Activated CD8-positive, alpha-beta memory T cell treated with anti-CD3 and anti-CD28 coated beads, Interleukin-2, amount 50 U/mL, for 24 hours (primary cell): ENCODE measurements at regions not wholly inside any gene's neighbourhood (a gene's known extent, or its start where the extent isn't known, plus 50 kb on each side); places are given as distances from the start of the nearest gene placed in this dataset.
A peak's percentile ranks its signal among the peaks of the same experiment; 100 is the strongest.
"Not testable (repeated sequence)": the region's sequence is repeated elsewhere in the genome, so short reads cannot be mapped to it uniquely, and the experiment has no call there.

ENCODE experiments used
- DNase-seq: peaks from one replicate; pipeline ENCODE4 v3.0.0-alpha.2; 2020; ENCODE audit errors: extremely low read depth

DNA sequence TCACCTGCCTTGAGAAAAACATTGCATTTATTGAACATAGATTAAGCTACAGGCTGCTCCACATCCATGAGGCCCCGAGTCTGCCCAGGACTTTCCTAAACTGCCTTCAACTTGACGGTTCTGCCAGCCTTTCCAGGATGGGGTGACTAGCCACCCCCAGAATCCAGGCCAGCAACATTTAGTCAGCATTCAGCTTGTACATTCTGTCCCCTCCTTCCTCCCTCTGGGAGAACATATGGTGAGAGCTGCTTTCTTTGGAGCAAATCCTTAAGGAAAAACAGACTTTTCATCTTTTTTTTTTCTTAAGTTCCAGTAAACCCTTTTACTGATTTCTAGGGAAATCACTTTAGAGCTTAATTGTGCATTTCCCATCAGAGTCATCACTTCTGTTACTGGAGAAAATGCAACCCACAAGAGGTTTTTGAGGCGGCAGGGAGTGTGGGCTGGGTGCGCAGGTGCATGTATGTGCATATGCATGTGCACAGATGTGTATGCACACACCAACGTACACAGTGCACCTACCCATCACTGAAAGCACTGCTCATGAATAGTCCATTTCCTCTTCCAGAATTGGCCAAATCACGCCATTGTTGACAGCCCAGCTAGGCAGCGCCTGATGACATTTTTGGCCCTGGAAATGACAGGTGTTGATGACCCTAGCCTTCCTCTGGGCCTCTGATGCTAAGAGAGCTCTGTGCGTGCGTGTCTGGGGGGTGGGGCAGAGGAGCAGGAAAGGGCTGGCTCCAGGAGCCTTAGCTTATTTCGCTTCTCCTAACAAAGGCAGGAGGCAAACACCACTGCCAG lies 145.6 kb downstream of the HSD17B3 start:
- no peak for DNase-seq

DNA sequence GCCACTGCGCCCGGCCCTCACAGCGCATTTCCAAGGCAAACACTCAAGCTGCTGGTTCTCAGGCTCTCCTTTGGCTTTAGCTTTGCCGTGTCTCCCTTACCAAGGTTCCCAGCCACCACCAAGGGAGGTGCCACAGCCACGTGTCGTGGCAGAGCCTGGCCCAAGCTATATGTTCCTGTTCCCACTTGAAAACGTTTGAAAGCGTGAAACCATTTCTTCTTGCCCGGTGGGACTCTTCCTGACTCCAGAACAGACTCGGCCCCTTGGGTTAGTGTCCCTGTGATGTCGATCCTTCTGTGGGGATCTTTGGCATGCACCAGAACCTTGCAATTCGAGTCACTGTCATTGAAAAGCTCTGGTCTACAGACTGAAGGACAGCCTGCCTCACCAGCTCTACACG lies 147.9 kb downstream of the HSD17B3 start:
- DNase-seq, result no peak

DNA sequence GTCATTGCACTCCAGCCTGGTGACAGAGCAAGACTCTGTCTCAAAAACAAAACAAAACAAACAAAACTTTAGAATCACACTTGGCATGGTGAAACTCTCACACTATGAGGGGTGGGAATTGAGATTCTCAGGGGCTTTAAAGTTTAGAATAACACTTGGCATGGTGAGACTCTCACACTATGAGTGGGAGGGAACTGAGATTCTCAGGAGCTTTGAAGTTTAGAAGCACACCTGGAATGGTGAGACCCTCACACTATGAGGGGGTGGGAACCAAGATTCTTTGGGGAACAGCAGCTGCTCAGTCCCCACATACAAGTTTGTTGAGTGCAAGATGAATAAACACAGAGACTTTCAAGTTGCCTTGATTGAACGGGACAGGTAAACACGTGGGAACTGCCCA lies 149.4 kb downstream of the HSD17B3 start:
- DNase-seq, result no peak

DNA sequence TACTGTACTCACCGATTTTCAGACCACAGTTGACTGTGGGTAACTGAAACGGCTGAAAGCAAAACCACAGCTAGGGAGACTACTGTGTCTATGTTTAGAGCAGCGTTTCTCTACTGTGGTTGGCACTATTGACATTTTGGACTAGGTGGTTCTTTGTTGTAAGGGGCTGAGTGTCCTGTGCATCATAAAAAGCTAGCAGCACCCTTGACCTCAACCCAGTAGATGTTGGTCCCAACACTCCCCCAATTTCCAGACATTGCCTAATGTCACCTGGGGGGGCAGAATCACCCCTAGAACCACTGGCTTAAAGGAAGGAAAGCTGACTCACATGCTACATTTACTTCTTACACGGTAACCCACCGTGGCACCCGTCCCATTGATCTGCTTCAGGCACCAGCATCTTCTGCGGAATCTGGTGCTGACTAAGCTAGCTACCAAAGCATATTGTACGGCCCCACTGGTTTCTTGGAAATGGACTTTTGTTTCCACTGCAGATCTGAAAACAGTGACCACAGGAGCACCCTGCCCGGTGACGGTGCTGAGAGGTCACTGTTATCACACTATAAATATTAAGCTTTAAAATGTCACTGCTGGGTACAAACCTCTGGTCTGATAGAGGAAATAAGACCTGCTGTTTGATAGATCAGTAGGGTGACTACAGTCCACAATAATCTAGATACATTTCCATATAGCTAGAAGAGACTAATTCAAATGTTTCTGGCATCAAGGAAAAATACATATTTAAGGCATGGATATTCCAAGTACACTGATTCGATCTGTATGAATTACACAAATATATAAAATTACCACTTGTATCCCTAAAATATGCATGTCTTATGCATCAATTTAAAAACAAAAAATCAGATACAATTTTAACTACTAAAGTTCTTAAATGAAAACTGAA lies 151.4 kb downstream of the HSD17B3 start:
- DNase-seq, result peak; percentile 35

DNA sequence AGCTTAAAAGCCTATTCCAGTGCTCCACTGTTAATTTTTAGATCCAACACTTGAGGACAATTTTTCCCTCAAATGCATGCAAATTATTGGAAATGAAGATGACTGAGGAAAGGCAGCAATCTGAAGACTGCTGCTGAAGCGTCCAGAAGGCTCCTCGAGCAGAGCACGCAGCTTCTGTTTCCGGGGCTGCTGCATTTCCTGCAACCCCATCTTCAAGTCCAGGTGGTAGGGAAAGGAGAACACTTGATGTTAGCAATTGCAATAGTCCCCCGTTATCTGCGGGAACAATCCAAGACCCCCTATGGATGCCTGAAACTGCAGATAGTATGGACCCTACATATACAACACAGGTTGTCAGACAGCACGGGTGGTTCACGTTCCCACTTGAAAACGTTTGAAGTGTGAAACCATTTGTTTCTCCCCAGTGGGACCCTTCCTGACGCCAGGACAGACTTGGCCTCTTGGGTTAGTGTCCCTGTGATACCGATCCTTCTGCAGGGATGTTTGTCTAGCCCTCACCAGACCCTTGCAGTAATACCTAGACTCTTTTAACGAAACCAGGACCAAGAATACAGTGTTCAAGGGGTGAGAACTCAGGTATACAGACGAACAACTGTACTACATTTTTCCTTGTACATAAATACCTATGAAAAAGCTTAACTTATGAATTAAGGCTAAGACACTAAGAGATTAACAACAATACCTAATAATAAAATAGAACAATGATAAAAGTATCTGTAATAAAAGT lies 152.3 kb downstream of the HSD17B3 start:
- DNase-seq, result no peak

DNA sequence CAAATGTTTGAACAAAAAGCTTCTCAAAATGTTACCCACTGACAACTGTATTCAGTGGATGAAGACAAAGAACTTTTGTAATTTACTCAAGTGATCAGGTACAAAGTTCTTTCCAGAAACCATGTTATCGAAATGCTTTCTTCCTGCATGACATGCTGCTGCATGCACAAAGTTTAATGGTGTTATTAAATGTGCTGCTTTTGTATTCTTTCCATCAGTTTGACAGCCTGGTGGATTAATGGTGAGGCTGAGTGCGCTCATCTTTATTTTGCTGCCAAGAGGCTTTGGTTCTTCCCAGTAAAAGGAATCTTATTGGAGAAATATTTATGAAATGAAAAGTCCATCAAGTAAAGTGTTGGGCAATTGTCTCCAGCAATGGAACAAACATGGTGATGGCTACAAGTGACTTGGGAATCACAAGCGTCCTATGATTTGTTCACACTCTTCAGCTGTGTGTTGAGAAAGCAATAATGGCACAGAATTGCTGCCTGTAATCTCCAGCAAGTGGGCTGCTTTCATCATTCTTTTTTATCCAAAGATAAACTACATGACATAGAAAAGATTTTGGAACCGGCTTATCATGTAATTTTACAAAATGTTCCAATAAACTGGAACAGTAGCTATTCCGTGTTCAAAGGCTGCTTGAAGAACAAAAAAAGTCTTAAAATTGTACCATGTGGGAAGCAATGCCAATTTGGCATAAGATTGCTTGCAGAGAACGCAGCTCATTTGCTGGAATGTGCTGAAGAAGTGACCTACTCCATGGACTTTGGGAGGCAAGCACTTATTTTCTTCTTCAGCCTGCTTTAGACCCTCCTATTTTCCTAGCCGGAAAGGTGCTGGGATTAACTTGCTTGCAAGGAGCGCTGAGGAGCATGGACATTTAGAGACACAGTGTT lies 153.1 kb downstream of the HSD17B3 start:
- no peak for DNase-seq

DNA sequence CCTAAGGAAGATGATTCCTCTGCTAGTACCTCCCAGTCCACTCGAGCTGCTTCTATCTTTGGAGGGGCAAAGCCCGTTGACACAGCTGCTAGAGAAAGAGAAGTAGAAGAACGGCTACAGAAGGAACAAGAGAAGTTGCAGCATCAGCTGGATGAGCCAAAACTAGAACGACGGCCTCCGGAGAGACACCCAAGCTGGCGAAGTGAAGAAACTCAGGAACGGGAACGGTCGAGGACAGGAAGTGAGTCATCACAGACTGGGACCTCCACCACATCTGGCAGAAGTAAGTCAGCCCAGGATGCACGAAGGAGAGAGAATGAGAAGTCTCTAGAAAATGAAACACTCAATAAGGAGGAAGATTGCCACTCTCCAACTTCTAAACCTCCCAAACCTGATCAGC lies 154.9 kb downstream of the HSD17B3 start:
- not testable (repeated sequence) for DNase-seq

DNA sequence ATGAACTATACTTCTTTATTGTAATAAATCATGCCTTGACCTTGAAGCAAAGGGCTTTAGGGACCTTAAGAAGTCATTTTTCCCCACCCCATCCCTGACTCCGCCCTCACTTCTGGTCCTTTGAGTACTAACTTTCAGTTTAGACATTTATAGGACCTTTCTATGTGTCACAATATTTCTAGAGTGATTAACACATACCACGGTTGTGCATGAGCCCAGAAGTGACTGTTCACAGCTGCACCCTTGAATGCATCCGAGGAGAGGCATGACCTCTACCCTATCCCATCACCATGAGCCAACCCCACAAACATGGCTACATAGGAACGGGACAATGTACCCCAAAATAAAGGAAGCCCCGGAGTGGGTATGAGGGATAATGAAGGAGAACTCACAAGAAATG lies 160.3 kb downstream of the HSD17B3 start:
- DNase-seq, result no peak

DNA sequence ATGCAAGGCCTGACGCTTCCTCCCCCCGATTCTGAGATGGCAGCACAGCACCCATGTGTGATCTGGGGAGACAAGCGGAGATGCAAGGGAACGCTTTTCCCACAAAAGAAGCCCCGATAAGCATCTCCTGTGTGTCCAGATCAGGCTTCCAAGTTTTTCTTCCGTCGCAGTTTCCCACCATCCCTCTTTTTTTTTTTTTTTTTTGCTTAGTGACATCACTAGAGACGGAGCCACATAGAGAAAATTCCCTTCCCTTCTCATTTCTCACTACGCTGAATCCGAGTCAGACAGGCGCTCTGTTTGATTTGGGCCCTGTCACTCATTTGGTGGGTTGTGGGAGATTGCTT lies 160.9 kb downstream of the HSD17B3 start:
- no peak for DNase-seq

DNA sequence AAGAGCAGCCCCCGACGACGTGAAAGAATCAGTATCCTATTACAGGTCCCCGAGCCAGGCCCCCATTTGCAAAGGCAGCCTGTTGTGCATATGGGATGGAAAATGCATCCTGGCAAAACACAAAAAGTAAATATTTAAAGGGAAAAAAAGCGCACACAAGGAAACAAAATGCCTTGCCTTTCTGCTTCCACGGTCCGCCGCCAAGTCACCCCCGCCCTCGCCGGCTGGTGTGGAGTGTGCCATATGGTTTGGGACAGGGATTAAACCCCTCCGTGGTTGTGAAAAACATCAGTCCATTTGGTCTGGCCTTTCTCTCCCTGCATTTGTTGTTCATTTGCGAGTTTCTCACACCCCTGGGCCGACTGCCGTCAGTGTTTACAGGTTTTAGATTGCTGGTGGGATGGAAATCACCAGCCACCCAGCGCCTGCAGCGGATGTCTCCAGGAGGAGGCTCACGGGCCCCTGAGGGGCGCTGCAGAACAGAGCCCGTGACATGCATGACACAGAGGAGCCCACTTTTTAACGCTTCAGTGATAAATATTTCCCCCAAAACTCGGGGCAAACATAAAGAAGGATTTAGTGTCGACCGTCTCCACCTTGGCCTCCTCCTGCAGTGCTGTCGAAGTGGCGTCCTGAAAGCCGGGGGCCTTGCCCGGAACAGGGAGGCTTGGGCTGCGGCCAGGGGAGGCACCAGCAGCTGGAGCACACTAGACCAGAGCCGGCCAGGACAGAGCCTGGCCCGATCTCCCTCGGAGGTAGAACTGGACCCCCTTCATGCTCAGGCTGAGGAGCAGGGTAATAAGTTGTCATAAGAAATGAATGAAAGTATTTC lies 161.5 kb downstream of the HSD17B3 start:
- DNase-seq, result no peak

DNA sequence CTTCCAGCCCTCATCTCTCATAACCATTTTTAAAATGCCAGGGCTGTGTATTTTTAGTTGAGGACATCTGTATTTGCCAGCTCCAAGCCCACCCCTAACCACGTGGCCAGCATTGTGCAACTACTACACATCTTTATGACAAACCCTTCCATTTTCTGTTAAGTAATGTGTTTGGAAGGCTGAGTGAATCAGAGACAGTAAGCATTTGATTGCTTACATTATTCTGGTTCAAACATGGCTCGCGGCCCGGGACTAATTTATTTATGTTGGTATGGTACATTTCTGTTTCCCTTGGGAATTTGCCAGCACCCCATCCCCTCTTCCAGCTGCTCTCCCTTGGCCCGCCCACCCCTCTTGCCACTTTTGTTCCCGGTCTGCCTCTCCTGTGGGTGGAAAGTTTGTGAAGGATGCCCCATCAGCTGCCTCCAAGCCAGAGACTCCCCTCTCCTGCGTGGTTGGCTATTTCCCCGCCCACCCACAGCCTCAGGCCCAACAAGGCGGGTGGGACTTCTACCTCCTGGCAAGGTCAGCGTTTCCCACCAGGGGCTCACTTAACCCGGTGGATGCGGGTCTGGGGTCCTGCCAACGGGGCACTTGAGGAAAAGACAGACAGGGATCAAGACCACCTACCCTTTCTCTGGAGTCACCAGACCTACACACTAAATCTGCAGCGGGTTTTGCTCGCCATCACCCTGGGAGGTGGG lies 162.2 kb downstream of the HSD17B3 start:
- no peak for DNase-seq

DNA sequence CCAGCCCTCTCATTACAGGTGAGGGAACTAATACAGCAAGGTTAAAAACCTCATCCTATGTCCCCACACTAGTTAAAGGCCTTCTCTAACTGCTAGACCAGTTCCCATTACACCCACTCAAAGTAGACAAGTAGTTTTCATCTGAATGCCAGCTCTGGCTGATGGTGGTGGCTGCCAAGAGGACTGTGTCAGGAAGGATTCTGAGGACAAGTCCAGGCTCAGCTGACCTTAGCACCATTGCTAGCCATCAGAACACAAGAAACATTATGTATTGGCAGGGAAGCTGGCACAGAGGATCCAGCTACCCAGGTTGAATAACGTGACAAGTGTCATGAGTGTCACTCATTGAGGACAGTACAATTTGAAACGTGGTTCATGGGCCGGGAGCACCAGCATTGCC lies 163.4 kb downstream of the HSD17B3 start:
- DNase-seq, result no peak

DNA sequence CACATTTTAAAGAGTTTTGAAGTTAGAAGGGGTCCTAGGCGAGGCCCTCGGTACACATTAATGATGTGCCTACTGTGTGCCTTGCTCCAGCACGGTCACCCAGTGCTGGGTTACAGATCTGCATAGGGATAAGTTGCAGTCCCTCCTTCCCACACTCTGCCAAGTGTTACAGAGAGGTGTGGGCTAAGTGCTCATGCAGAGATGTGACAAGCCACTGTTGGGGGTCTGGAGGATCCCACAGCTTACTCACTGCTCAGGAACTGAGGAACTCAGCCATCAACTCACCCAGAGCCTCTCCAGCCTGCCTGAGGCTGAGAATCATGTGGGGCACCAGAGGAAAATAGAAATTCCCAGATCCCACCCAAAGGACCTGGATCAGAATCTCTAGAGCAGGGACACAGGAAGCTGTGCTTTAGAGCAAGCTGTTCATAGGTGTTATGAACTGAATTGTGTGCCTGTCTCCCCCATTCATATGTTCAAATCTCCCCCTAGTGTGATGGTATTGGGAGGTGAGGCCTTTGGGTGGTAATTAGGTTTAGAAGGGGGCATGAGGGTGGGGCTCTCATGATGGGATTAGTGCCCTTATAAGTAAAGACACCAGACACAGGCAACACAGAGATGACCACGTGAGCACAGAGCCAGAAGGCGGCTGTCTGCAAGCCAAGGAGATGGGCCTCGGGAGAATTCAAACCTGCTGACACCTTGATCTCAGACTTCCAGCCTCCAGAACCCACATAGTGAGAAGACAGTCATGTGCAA lies 164.1 kb downstream of the HSD17B3 start:
- DNase-seq, result no peak

DNA sequence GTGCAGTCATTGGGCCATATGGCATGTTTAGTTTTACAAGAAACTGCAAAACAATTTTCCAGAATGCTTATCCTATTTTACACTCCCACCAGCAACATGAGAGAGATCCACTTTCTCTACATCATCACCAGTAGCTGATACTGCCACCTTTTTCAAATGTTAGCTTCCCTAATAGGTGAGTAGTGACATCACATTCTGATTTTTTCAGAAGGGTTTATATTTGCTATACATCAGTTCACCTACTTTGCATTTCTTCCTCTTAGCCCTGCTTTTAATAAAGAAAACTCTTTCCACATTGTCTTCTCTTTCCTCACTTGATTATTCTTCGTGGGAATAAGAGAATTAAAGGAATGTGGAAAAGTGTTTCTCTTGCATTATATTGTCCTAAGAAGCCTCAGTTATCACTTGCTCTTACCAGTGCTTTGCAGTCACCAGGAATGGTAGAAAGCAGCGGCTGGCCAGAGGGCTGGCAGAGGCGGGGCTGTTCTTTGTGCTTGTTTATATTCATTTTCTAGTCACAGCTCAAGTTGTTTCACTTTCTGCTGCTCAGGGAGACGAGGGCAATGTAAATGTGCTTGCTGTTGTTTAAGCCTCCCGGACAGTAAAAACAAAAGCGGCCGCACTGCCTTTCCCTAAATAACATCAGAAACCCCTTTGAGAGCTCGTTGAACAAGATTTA lies 164.8 kb downstream of the HSD17B3 start:
- no peak for DNase-seq

DNA sequence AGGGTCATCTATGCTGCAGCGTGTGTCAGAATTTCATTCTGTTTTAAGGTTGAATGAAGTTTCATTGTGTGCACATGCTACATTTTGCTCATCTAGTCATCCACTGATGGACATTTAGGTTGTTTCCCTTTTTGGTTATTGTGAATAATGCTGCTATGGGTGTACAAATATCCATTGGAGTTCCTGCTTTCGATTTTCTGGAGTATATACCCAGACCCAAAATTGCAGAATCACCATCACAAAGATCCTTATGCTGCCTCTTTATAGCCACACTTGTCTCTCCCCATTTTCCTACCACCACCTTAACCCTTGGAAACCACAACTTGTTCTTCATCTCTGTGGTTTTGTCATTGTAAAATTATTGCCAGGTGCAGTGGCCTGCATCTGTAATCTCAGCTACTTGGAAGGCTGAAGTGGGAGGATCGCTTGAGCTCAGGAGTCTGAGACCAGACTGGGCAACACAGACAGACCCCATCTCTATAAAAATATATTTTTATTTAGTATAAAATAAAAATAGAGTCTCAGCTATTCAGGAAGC lies 166.2 kb downstream of the HSD17B3 start:
- DNase-seq, result no peak

DNA sequence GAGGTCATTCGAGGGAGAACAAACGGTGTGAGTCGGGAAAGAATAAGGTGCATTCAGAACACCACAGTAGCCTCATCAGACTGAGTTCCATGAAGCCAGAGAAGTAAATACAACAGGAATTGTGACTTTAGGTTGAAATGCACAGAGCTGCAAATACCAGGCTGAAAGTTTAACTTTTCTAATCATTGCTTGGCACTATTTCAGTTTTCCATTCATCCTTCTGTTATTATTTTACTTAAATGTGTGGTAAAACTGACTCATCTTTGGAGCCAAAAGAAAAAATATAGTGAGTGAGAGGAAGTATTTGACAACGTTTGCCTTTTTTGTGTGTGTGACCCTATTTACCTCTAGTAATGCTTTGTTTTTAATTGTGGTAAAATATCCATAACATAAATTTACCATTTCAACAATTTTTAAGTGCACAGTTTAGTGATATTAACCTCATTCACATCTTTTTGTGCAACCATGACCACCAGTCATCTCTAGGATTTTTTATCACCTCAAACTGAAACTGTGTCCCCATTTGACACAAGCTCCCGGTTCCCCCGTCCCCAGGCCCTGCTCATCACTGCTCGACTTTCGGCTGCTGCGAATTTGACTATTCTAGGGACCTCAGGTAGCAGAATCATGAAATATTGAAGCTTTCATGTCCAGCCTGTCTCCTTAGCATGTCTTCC lies 166.8 kb downstream of the HSD17B3 start:
- no peak for DNase-seq

DNA sequence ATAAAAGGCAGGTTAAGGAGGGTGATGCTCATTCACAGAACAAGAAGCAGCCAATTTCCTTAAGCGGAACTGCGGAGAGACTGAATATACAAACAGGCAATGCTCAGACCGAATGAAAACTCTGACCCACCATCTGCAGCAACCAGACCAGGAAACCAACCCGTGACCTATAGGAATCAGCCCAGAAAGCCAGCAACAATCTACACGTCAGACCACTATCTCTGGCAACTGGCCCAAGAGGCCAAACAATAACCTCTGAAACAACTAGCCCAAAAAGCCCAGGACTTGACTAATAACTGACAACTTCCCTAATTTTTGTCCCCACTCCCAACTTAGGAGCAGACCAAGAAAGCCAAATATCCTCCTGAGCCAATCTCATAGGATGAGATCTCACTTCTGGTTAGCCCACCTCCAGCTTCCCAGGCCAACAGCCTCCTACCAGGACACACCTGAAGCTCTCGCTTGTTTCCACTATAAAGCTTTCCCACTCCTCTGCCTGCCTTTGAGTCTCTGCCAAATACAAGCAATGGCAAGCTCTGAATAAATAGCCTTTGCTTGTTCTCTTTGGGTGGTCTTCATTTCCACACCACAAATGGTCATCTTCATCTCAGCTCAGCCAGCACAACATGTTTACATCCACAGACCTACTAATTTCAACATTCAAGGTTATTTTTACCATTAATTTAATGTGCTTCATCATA lies 168.5 kb downstream of the HSD17B3 start:
- DNase-seq, result no peak
